ENCODE measurements at regions not wholly inside any gene's neighbourhood (a gene's known extent, or its start where the extent isn't known, plus 50 kb on each side); places are given as distances from the start of the nearest gene placed in this dataset.

GRCh38 chr2:142463047-142463446, 332.2 kb upstream of the LRP1B start:
- no peak for TF ChIP-seq CTCF (IDR thresholded peaks at IDR 0.05; ENCODE audit: control extremely low read depth in 1 of 3, insufficient read depth in 1 of 3, low read depth in 1 of 3, low read length in 3 of 3)
- TF ChIP-seq ATF2 (IDR thresholded peaks at IDR 0.05; ENCODE audit: low read length): no peak
- no peak for TF ChIP-seq EZH2 (IDR thresholded peaks at IDR 0.05; ENCODE audit: low read depth, low read length, severe bottlenecking)
- no peak for TF ChIP-seq MAFK (IDR thresholded peaks at IDR 0.05; ENCODE audit: low read depth, low read length)
- no peak for TF ChIP-seq POLR2A (IDR thresholded peaks at IDR 0.05; ENCODE audit: control extremely low read depth in 1 of 2, low read depth in 2 of 2, low read length in 2 of 2)
- TF ChIP-seq TCF12 (IDR thresholded peaks at IDR 0.05; ENCODE audit: low read depth, low read length): no peak
- TF ChIP-seq CEBPB (IDR thresholded peaks at IDR 0.05; ENCODE audit: low read depth, low read length): no peak

Data from H1 (cell line).